ENCODE measurements at regions not wholly inside any gene's neighbourhood (a gene's known extent, or its start where the extent isn't known, plus 50 kb on each side); places are given as distances from the start of the nearest gene placed in this dataset.

DNA sequence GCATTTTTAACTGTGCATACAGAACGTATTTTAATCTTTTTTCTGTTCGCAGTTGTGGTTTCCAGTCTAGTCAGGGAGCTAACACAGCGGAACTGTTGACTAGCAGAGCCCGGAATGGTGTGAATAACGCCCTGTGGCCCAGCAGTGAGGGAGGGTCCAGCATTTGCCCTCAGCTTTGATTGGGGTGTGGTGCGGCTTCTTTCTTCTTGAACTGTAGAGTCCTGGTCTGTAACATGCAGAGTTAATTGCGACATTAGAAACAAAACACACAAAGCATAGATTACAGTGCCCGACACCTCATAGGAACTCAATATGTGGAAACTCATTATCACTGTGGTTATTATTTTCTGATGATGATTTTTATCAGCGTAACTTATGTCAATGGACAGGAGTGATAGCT is 253.6 kb downstream of the SOX11 start:
- no peak for TF ChIP-seq CTCF (conservative IDR thresholded peaks at IDR 0.05)
- Mint-ChIP-seq H3K27ac (no peak overlapping the region), H3K9me3 (peaks cover 5% of the 10 kb centered on the region), H3K36me3 (no peaks in the 10 kb centered on the region), H3K4me3 (no peak overlapping the region), H3K27me3 (peaks cover 7% of the 10 kb centered on the region), H3K4me1 (ENCODE audit: unreplicated experiment) (peaks cover 5% of the 10 kb centered on the region)
- DNase-seq (ENCODE audit: extremely low spot score, unreplicated experiment) = no peak

GRCh38 chr2:5946225-5947115 is 254.3 kb downstream of the SOX11 start:
- DNase-seq (ENCODE audit: extremely low spot score, unreplicated experiment) = no peak
- Mint-ChIP-seq H3K4me3 (peak overlapping the region; percentile 24), H3K4me1 (ENCODE audit: unreplicated experiment) (peaks cover 5% of the 10 kb centered on the region), H3K9me3 (peaks cover 5% of the 10 kb centered on the region), H3K36me3 (no peaks in the 10 kb centered on the region), H3K27me3 (peaks cover 7% of the 10 kb centered on the region), H3K27ac (no peak overlapping the region)
- no peak for TF ChIP-seq CTCF (conservative IDR thresholded peaks at IDR 0.05)

- peaks cover 3% of the 10 kb centered on the region for H3K27me3 Mint-ChIP-seq
- H3K4me1 Mint-ChIP-seq (ENCODE audit: unreplicated experiment) = peaks cover 8% of the 10 kb centered on the region
- no peak for TF ChIP-seq CTCF (conservative IDR thresholded peaks at IDR 0.05)
- H3K36me3 Mint-ChIP-seq = no peaks in the 10 kb centered on the region
- peaks cover 5% of the 10 kb centered on the region for H3K9me3 Mint-ChIP-seq
- no peak overlapping the region for H3K4me3 Mint-ChIP-seq
- no peak for DNase-seq (ENCODE audit: extremely low spot score, unreplicated experiment)
- H3K27ac Mint-ChIP-seq = no peak overlapping the region
Measured at GRCh38 chr2:5950736-5951135, 258.6 kb downstream of the SOX11 start.

DNA sequence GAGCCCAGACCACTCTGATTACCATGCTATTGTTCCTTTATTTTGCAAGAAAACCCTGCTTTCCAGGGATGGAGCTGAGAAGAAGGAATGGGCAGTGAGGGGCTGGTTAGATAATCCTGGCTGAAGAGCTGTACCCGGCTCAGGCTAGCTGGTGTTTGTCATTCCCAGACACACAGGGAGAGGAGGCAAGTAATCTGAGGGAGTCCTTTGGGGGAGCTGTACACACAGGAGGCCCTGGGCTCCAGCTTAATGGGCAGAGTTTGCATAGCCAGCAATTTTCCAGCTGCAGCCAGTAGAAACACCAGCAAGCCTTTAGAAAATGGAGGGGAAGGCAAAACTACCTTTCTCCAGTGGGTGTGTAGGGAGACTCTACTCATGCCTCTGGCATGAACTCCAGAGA is 259.3 kb downstream of the SOX11 start:
- H3K27me3 Mint-ChIP-seq = peaks cover 3% of the 10 kb centered on the region
- peaks cover 5% of the 10 kb centered on the region for H3K9me3 Mint-ChIP-seq
- H3K27ac Mint-ChIP-seq = no peak overlapping the region
- H3K4me3 Mint-ChIP-seq = no peak overlapping the region
- no peak for DNase-seq (ENCODE audit: extremely low spot score, unreplicated experiment)
- H3K4me1 Mint-ChIP-seq (ENCODE audit: unreplicated experiment) = peaks cover 8% of the 10 kb centered on the region
- H3K36me3 Mint-ChIP-seq = no peaks in the 10 kb centered on the region
- no peak for TF ChIP-seq CTCF (conservative IDR thresholded peaks at IDR 0.05)

DNA sequence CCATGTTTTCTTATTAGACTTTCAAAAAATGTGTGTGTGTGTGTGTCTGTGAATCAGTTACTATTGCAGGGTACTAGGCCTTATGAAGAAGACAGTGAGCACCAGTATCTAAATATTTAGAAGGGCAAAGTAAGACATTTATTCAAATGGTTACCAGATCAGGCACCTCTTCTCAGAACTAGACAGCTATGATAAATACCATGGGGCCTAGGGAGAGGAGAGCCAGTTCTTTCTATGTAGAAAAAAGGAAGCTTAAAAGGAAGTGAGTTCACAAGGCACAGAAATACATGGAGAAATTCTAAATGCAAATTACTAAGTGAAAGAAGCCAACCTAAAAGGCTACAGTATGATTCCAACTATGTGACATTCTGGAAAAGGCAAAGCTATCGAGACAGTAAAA is 261.3 kb downstream of the SOX11 start:
- H3K27me3 Mint-ChIP-seq = peaks cover 3% of the 10 kb centered on the region
- H3K27ac Mint-ChIP-seq = no peak overlapping the region
- peaks cover 5% of the 10 kb centered on the region for H3K9me3 Mint-ChIP-seq
- DNase-seq (ENCODE audit: extremely low spot score, unreplicated experiment) = no peak
- H3K4me3 Mint-ChIP-seq = no peak overlapping the region
- TF ChIP-seq CTCF (conservative IDR thresholded peaks at IDR 0.05) = no peak
- no peaks in the 10 kb centered on the region for H3K36me3 Mint-ChIP-seq
- peaks cover 8% of the 10 kb centered on the region for H3K4me1 Mint-ChIP-seq (ENCODE audit: unreplicated experiment)

Data from type B pancreatic cell (in vitro differentiated cells).